ENCODE measurements at regions not wholly inside any gene's neighbourhood (a gene's known extent, or its start where the extent isn't known, plus 50 kb on each side); places are given as distances from the start of the nearest gene placed in this dataset.

- no peak for TF ChIP-seq CTCF (IDR thresholded peaks at IDR 0.05)
- H3K27ac Mint-ChIP-seq, result no peak overlapping the region
- peaks cover 4% of the 10 kb centered on the region for H3K9me3 Mint-ChIP-seq
- H3K4me1 Mint-ChIP-seq (ENCODE audit: low read depth), result no peaks in the 10 kb centered on the region
- DNase-seq, result no peak
- no peaks in the 10 kb centered on the region for H3K27me3 Mint-ChIP-seq (ENCODE audit: insufficient read depth)
- H3K36me3 Mint-ChIP-seq (ENCODE audit: low read depth), result no peaks in the 10 kb centered on the region
- H3K4me3 Mint-ChIP-seq, result no peak overlapping the region
These were observed 521.4 kb upstream of the SEMA3D start for GRCh38 chr7:85708221-85708620.

GRCh38 chr7:85705076-85705475 is 518.2 kb upstream of the SEMA3D start:
- no peak for DNase-seq
- H3K4me1 Mint-ChIP-seq (ENCODE audit: low read depth), result no peaks in the 10 kb centered on the region
- H3K4me3 Mint-ChIP-seq, result no peak overlapping the region
- no peaks in the 10 kb centered on the region for H3K36me3 Mint-ChIP-seq (ENCODE audit: low read depth)
- no peak overlapping the region for H3K27ac Mint-ChIP-seq
- peaks cover 4% of the 10 kb centered on the region for H3K9me3 Mint-ChIP-seq
- no peaks in the 10 kb centered on the region for H3K27me3 Mint-ChIP-seq (ENCODE audit: insufficient read depth)
- no peak for TF ChIP-seq CTCF (IDR thresholded peaks at IDR 0.05)

GRCh38 chr7:85703251-85704010 is 516.6 kb upstream of the SEMA3D start:
- no peak for TF ChIP-seq CTCF (IDR thresholded peaks at IDR 0.05)
- Mint-ChIP-seq H3K9me3 (peaks cover 4% of the 10 kb centered on the region), H3K4me1 (ENCODE audit: low read depth) (no peaks in the 10 kb centered on the region), H3K4me3 (no peak overlapping the region), H3K27ac (no peak overlapping the region), H3K27me3 (ENCODE audit: insufficient read depth) (no peaks in the 10 kb centered on the region), H3K36me3 (ENCODE audit: low read depth) (no peaks in the 10 kb centered on the region)
- DNase-seq, result no peak

GRCh38 chr7:85702348-85702747 is 515.5 kb upstream of the SEMA3D start:
- no peak for TF ChIP-seq CTCF (IDR thresholded peaks at IDR 0.05)
- no peak for DNase-seq
- Mint-ChIP-seq H3K27me3 (ENCODE audit: insufficient read depth) (no peaks in the 10 kb centered on the region), H3K27ac (no peak overlapping the region), H3K9me3 (peaks cover 4% of the 10 kb centered on the region), H3K36me3 (ENCODE audit: low read depth) (no peaks in the 10 kb centered on the region), H3K4me3 (no peak overlapping the region), H3K4me1 (ENCODE audit: low read depth) (no peaks in the 10 kb centered on the region; the same call in 1 of the 2 replicates)

GRCh38 chr7:85699482-85699881 is 512.6 kb upstream of the SEMA3D start:
- TF ChIP-seq CTCF (IDR thresholded peaks at IDR 0.05), result no peak
- DNase-seq, result no peak
- Mint-ChIP-seq H3K4me3 (no peak overlapping the region), H3K27ac (no peak overlapping the region), H3K36me3 (ENCODE audit: low read depth) (no peaks in the 10 kb centered on the region), H3K27me3 (ENCODE audit: insufficient read depth) (no peaks in the 10 kb centered on the region), H3K9me3 (no peaks in the 10 kb centered on the region; the same call in 1 of the 2 replicates), H3K4me1 (ENCODE audit: low read depth) (no peaks in the 10 kb centered on the region; the same call in 1 of the 2 replicates)
